ENCODE measurements at regions not wholly inside any gene's neighbourhood (a gene's known extent, or its start where the extent isn't known, plus 50 kb on each side); places are given as distances from the start of the nearest gene placed in this dataset.
A peak's percentile ranks its signal among the peaks of the same experiment; 100 is the strongest.

DNA sequence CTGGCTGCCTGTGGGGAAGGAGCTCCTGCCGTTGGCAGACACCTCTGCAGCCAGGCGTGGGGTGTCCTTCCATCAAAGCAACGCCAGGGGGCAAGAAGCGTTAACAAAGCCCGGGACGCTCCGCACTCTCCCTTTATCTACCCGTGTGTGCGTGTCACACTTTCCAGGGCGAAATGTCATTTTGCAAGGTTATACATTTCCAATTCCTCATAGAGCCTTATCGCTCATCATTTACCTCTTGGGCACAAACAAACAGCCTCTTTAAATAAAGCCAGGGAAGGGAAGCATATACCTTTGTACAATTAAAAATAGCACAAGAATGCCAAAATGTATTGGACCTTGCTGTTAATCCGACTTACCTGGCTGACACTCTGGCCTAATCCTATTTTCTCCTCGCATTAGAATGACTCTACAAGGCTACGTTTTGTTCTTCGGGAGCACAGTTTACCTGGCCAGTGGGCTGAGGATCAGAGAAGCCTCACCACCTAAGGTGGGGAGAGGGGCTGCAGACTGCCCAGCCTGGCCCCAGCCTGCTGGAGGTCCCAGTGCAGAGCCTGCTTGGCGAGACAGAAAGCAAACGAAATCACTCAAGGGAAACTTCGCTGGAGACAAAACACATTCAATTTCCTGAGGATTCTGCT is 77.6 kb upstream of the EN2 start:
- Histone ChIP-seq H3K36me3 (ENCODE audit: control insufficient read depth, insufficient read depth, low read length) (no peaks in the 10 kb centered on the region), H3K4me1 (ENCODE audit: control insufficient read depth, insufficient read depth, low read length) (peaks cover 4% of the 10 kb centered on the region), H3K27ac (ENCODE audit: low read length) (no peak overlapping the region), H3K27me3 (ENCODE audit: control insufficient read depth, insufficient read depth, low read length) (peaks cover 48% of the 10 kb centered on the region), H3K9me3 (ENCODE audit: control insufficient read depth, insufficient read depth, low read depth, low read length) (no peaks in the 10 kb centered on the region), H3K4me3 (ENCODE audit: low read depth in 2 of 2, low read length in 2 of 2) (no peak overlapping the region)
- in situ Hi-C loops (cut with HindIII; ENCODE audit: low pct_unique_long_range_greater_than_20kb, low sequenced_read_pairs) (no loop called here), intact Hi-C loops (cut with micrococcal nuclease; ENCODE audit: unreplicated experiment) (loop anchor here (10.0 kb wide), 2 partner anchors 144 to 354 kb away; no protein-coding TSS in a partner anchor)
- DNase-seq (ENCODE audit: low read depth, low spot score) (peak; percentile 51), ATAC-seq (peak; percentile 85)
- ChIA-PET CTCF (interaction anchor here (0.6 to 1.7 kb wide), 6 partner anchors 19 to 1786 kb away, joined by 3 to 8 read pairs (median 4); no protein-coding TSS in a partner anchor), POLR2A (no interaction called here)
- no TSS peak for BruUV-seq (replicated peaks)
- TF ChIP-seq TCF7L2 (IDR thresholded peaks at IDR 0.05; ENCODE audit: low read depth, low read length) (no peak), SIN3A (IDR thresholded peaks at IDR 0.05; ENCODE audit: borderline replicate concordance, insufficient read depth, low read depth, low read length) (no peak), POLR2AphosphoS5 (IDR thresholded peaks at IDR 0.05; ENCODE audit: low read depth, low read length) (no peak)
- TF ChIP-seq, protein P1, sequence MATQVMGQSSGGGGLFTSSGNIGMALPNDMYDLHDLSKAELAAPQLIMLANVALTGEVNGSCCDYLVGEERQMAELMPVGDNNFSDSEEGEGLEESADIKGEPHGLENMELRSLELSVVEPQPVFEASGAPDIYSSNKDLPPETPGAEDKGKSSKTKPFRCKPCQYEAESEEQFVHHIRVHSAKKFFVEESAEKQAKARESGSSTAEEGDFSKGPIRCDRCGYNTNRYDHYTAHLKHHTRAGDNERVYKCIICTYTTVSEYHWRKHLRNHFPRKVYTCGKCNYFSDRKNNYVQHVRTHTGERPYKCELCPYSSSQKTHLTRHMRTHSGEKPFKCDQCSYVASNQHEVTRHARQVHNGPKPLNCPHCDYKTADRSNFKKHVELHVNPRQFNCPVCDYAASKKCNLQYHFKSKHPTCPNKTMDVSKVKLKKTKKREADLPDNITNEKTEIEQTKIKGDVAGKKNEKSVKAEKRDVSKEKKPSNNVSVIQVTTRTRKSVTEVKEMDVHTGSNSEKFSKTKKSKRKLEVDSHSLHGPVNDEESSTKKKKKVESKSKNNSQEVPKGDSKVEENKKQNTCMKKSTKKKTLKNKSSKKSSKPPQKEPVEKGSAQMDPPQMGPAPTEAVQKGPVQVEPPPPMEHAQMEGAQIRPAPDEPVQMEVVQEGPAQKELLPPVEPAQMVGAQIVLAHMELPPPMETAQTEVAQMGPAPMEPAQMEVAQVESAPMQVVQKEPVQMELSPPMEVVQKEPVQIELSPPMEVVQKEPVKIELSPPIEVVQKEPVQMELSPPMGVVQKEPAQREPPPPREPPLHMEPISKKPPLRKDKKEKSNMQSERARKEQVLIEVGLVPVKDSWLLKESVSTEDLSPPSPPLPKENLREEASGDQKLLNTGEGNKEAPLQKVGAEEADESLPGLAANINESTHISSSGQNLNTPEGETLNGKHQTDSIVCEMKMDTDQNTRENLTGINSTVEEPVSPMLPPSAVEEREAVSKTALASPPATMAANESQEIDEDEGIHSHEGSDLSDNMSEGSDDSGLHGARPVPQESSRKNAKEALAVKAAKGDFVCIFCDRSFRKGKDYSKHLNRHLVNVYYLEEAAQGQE (IDR thresholded peaks at IDR 0.05; ENCODE audit: insufficient read depth in 1 of 2, low read depth in 2 of 2, low read length in 1 of 2), result no peak
- TF ChIP-seq, protein P2, sequence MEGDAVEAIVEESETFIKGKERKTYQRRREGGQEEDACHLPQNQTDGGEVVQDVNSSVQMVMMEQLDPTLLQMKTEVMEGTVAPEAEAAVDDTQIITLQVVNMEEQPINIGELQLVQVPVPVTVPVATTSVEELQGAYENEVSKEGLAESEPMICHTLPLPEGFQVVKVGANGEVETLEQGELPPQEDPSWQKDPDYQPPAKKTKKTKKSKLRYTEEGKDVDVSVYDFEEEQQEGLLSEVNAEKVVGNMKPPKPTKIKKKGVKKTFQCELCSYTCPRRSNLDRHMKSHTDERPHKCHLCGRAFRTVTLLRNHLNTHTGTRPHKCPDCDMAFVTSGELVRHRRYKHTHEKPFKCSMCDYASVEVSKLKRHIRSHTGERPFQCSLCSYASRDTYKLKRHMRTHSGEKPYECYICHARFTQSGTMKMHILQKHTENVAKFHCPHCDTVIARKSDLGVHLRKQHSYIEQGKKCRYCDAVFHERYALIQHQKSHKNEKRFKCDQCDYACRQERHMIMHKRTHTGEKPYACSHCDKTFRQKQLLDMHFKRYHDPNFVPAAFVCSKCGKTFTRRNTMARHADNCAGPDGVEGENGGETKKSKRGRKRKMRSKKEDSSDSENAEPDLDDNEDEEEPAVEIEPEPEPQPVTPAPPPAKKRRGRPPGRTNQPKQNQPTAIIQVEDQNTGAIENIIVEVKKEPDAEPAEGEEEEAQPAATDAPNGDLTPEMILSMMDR (IDR thresholded peaks at IDR 0.05), result peak; percentile 91

DNA sequence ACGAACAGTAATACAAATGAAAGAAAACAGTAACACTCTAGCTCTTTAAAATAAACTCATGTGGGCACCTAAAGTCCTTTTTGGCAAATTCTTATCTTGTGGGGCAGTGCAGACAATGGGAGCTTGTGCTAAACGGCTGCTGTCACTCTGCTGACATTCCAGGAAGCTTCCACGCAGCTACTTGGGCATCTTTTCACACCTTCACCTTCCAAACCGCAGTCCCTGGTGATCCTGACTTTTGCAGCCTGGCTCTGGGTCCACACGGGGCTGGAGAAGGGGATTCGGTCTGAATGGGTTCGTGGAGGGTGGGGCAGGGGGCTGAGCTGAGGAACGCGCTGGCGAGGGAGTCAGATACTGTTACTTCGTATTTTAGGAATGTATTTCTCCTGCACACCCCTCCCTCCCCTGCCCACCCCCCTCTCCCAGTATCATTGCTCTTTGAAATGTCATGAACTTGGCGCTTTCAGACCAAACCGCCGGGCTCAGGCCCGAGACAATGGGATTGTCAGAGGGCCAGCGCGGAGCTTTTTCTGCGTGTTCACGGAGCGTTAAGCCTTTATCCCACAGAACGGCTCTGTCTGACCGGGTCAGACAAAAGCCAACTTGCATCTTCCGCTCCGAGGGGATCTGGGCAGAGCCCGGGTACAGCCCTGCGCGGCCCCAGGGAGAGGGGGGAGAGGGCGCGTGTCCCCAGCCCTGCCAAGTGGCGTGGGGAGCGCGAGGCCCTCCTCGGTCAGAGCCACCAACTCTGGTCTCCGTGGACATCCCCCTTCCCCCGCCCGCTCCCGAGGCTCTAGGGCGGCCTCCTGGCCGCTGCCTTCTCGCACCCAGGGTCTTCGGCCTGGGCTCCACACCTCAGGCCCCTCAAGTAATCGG is 76.7 kb upstream of the EN2 start:
- ChIA-PET POLR2A (no interaction called here), CTCF (interaction anchor here (0.6 to 1.7 kb wide), 6 partner anchors 18 to 1785 kb away, joined by 3 to 8 read pairs (median 5); no protein-coding TSS in a partner anchor)
- no TSS peak for BruUV-seq (replicated peaks)
- ATAC-seq (no peak), DNase-seq (ENCODE audit: low read depth, low spot score) (no peak)
- Histone ChIP-seq H3K27ac (ENCODE audit: low read length) (no peak overlapping the region), H3K36me3 (ENCODE audit: control insufficient read depth, insufficient read depth, low read length) (no peaks in the 10 kb centered on the region), H3K9me3 (ENCODE audit: control insufficient read depth, insufficient read depth, low read depth, low read length) (no peaks in the 10 kb centered on the region), H3K4me1 (ENCODE audit: control insufficient read depth, insufficient read depth, low read length) (peaks cover 4% of the 10 kb centered on the region), H3K4me3 (ENCODE audit: low read depth in 2 of 2, low read length in 2 of 2) (no peak overlapping the region), H3K27me3 (ENCODE audit: control insufficient read depth, insufficient read depth, low read length) (peaks cover 39% of the 10 kb centered on the region)
- TF ChIP-seq SIN3A (IDR thresholded peaks at IDR 0.05; ENCODE audit: borderline replicate concordance, insufficient read depth, low read depth, low read length) (no peak), POLR2AphosphoS5 (IDR thresholded peaks at IDR 0.05; ENCODE audit: low read depth, low read length) (no peak), TCF7L2 (IDR thresholded peaks at IDR 0.05; ENCODE audit: low read depth, low read length) (no peak)
- TF ChIP-seq, protein P1 (IDR thresholded peaks at IDR 0.05; ENCODE audit: insufficient read depth in 1 of 2, low read depth in 2 of 2, low read length in 1 of 2), result no peak
- TF ChIP-seq, protein P2 (IDR thresholded peaks at IDR 0.05), result no peak
- intact Hi-C loops (cut with micrococcal nuclease; ENCODE audit: unreplicated experiment), result loop anchor here (10.0 kb wide), 2 partner anchors 144 to 354 kb away; no protein-coding TSS in a partner anchor
- in situ Hi-C loops (cut with HindIII; ENCODE audit: low pct_unique_long_range_greater_than_20kb, low sequenced_read_pairs), result no loop called here
